ENCODE measurements at regions not wholly inside any gene's neighbourhood (a gene's known extent, or its start where the extent isn't known, plus 50 kb on each side); places are given as distances from the start of the nearest gene placed in this dataset.

DNA sequence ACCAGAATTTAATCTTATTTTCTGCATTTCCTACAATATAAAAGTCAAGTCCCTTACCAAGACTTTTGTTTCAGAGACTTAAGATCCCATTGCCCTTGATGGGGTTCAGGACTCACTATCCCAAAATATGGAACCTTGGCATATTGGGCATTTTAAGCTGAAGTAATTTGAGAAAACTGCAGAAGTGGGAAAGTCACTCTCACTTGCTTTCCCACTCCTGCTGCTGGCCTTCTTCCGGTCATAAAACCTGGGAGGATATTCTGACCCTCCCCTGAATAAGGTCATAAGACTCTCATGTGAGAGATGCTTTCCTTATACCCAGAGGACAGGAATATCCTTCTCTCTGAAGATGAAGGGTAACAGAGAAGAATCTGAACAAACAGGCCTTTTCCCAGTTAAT is 92.8 kb upstream of the IFNGR1 start:
- TF ChIP-seq RARB (CRISPR knock-in tag; IDR thresholded peaks at IDR 0.05) (no peak), SNAI2 (CRISPR knock-in tag; IDR thresholded peaks at IDR 0.05) (no peak), ARNTL (CRISPR knock-in tag; IDR thresholded peaks at IDR 0.05; ENCODE audit: borderline replicate concordance, low read depth) (no peak), CSDC2 (CRISPR knock-in tag; IDR thresholded peaks at IDR 0.05) (no peak), ZFP3 (CRISPR knock-in tag; IDR thresholded peaks at IDR 0.05) (no peak), TCF4 (CRISPR knock-in tag; IDR thresholded peaks at IDR 0.05; ENCODE audit: borderline replicate concordance) (no peak), ZFP30 (CRISPR knock-in tag; IDR thresholded peaks at IDR 0.05) (no peak), ZNF8 (CRISPR knock-in tag; IDR thresholded peaks at IDR 0.05) (no peak)
- TF ChIP-seq, protein P1, sequence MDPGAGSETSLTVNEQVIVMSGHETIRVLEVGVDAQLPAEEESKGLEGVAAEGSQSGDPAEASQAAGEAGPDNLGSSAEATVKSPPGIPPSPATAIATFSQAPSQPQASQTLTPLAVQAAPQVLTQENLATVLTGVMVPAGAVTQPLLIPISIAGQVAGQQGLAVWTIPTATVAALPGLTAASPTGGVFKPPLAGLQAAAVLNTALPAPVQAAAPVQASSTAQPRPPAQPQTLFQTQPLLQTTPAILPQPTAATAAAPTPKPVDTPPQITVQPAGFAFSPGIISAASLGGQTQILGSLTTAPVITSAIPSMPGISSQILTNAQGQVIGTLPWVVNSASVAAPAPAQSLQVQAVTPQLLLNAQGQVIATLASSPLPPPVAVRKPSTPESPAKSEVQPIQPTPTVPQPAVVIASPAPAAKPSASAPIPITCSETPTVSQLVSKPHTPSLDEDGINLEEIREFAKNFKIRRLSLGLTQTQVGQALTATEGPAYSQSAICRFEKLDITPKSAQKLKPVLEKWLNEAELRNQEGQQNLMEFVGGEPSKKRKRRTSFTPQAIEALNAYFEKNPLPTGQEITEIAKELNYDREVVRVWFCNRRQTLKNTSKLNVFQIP (CRISPR knock-in tag; IDR thresholded peaks at IDR 0.05; ENCODE audit: borderline replicate concordance, low read depth) = no peak
- TF ChIP-seq, protein P2, sequence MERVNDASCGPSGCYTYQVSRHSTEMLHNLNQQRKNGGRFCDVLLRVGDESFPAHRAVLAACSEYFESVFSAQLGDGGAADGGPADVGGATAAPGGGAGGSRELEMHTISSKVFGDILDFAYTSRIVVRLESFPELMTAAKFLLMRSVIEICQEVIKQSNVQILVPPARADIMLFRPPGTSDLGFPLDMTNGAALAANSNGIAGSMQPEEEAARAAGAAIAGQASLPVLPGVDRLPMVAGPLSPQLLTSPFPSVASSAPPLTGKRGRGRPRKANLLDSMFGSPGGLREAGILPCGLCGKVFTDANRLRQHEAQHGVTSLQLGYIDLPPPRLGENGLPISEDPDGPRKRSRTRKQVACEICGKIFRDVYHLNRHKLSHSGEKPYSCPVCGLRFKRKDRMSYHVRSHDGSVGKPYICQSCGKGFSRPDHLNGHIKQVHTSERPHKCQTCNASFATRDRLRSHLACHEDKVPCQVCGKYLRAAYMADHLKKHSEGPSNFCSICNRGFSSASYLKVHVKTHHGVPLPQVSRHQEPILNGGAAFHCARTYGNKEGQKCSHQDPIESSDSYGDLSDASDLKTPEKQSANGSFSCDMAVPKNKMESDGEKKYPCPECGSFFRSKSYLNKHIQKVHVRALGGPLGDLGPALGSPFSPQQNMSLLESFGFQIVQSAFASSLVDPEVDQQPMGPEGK (CRISPR knock-in tag; IDR thresholded peaks at IDR 0.05; ENCODE audit: borderline replicate concordance) = no peak
- TF ChIP-seq, protein P3, sequence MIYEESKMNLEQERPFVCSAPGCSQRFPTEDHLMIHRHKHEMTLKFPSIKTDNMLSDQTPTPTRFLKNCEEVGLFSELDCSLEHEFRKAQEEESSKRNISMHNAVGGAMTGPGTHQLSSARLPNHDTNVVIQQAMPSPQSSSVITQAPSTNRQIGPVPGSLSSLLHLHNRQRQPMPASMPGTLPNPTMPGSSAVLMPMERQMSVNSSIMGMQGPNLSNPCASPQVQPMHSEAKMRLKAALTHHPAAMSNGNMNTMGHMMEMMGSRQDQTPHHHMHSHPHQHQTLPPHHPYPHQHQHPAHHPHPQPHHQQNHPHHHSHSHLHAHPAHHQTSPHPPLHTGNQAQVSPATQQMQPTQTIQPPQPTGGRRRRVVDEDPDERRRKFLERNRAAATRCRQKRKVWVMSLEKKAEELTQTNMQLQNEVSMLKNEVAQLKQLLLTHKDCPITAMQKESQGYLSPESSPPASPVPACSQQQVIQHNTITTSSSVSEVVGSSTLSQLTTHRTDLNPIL (CRISPR knock-in tag; IDR thresholded peaks at IDR 0.05; ENCODE audit: low read depth) = no peak

Measured in SK-N-SH treated with all-trans-retinoic acid at 6 μM for 48 hours (cell line).